ENCODE measurements at regions not wholly inside any gene's neighbourhood (a gene's known extent, or its start where the extent isn't known, plus 50 kb on each side); places are given as distances from the start of the nearest gene placed in this dataset.

DNA sequence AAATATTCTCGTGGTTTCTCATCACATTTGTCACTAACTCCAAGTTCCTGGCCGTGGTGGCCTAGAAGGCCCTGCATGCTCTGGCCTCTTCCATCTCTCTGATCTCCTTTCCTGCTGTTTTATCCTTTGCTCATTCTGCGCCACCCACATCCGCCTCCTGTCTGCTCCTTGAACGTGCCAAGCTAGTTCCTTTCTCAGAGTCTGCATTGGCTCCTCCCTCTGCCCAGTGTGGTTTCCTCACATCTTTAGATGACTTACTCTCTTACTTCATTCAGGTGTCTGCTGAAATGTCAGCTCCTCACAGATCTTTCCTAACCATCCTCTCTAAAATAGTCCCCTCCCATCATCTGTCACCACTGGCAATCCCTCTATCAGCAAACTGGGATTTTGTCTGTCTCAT lies 158.6 kb upstream of the RBMS1 start:
- TF ChIP-seq, protein P1, sequence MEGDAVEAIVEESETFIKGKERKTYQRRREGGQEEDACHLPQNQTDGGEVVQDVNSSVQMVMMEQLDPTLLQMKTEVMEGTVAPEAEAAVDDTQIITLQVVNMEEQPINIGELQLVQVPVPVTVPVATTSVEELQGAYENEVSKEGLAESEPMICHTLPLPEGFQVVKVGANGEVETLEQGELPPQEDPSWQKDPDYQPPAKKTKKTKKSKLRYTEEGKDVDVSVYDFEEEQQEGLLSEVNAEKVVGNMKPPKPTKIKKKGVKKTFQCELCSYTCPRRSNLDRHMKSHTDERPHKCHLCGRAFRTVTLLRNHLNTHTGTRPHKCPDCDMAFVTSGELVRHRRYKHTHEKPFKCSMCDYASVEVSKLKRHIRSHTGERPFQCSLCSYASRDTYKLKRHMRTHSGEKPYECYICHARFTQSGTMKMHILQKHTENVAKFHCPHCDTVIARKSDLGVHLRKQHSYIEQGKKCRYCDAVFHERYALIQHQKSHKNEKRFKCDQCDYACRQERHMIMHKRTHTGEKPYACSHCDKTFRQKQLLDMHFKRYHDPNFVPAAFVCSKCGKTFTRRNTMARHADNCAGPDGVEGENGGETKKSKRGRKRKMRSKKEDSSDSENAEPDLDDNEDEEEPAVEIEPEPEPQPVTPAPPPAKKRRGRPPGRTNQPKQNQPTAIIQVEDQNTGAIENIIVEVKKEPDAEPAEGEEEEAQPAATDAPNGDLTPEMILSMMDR (conservative IDR thresholded peaks at IDR 0.05) = no peak
- no peak for TF ChIP-seq ZFX (IDR thresholded peaks at IDR 0.05)

Data from C4-2B (cell line).